Activated T-cell treated with anti-CD3 and anti-CD28 coated beads for 24 hours (primary cell): ENCODE measurements at regions not wholly inside any gene's neighbourhood (a gene's known extent, or its start where the extent isn't known, plus 50 kb on each side); places are given as distances from the start of the nearest gene placed in this dataset.

Experiments
- DNase-seq: peaks from one replicate; pipeline ENCODE4 v3.0.0-alpha.2; 2020; ENCODE audit warnings: low read depth

DNA sequence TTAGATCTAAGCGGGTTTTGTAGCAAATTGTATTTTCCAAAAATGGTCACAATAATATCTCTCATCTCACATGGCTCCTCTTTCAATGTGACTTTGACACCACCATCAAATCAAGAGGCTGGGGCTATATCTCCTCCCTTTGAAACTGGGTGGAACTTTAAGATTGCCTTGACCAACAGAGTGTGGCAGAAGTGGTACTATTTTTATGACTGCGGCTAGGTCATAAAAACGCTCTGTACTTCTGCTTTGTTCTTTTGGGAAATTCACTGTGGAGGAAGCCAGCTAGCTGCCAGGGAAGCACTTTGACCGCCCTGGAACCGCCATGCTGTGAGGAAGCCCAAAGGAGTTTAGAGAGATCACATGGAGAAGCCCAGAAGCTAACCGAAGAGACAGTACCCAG, 50.7 kb upstream of the ACOT11 start:
- DNase-seq: no peak

DNA sequence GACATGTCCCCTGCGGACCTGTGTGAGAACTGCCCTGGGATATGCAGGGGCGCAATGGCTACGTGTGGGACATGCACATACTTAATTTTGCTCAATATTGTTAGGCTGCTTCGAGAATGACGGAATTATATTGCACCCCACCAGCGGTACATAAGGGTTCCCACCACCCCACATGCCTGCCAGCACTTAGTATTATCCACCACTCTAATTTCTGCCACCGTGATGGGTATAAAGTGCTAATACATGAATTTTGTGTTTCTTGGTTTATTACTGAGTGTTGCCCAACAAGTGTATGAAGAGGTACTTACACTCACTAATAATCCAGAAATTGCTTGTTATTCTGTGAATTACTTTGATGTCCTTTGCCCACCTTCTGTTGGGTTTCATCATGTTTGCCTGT, 52.1 kb upstream of the ACOT11 start:
- DNase-seq: no peak

DNA sequence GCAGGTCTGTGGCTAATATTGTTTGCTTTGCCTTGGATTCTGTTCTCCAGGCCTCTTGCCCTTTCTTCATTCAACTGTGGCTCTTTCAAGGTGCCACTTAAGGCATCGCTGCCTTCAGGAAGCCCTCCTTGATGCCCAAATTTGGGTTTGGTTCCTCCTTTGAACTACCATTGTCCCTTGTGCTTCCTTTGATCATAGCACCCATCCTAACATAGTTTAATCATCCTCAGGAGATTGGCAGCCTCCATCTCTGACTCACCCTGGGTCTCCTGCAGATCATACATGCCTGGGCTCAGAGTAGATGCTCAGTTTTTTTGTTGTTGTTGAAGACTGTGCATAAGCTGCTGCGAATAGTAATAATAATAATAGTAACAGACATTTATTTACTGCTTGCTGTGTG, 54.4 kb upstream of the ACOT11 start:
- DNase-seq: no peak

DNA sequence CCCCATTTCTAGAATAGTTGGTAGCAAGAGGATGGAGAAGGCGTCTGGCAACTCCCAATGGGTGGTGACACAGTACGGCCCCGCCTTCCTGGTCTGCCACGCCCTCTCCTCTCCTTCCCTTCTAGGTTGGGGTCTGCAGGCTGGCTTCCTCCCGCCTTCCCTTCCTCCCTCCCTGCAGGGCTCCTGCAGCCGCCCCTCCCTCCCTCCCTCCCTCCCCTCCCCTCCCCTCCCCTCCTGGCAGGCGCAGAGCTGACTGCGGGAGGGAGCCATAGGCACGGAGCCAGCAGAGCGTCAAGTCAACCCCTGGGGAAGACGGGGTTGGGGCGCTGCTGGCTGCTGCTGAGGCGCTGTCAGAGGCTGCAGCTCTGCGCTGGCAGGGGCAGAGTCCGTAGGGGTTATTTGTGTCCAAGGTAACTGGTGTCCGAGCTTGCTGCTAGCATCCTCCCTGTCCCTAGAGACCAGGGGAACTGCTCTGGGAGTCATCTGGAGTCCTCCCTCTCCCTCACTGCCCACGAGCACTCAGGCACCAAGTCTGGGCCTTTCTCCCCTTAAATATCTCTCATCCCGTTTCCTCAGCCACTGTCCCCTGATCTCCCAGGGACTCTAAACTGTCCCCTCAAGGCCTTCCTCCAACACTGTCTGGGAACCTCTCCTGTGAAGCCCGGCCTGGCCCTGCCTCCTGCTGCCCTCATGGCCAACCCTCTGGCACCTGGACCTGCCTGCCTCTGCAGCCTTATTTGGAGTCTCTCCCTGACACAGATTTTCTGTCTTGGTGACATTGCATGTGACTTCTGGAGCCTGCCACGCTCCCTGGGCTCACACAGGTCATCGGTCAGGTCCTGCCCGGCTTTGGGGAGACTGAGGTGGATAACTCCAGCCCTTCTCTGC, 57.4 kb upstream of the ACOT11 start:
- no peak for DNase-seq

DNA sequence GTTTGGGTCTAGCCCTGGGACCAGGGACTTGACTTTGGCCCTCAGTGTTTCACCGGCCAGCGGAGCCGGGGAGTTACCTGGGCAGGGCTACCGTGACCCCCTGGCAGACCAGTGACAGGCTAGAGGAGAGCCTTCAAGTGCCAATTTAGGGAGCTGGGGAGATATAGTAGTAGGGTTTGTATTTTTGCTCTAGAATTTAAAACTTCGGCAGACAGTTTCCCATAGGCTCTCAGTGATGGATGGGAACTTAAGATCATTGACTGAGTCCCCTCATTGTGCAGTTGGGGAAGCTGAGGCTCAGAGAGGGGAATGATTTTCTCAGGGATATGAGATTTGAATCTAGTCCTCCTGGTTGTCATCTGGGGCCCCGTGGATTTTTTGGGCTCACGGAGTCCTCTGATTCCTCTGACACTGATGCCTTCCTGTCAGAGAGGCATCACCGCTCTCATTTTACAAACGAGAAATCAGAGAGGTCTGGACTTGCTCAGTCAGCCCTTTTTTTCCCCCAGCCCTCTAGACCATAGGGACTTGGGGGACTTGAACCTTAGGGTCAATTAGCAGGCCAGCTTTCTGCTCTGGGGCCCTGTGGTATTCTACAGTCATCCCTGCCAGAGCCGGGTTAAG, 58.3 kb upstream of the ACOT11 start:
- DNase-seq: no peak

DNA sequence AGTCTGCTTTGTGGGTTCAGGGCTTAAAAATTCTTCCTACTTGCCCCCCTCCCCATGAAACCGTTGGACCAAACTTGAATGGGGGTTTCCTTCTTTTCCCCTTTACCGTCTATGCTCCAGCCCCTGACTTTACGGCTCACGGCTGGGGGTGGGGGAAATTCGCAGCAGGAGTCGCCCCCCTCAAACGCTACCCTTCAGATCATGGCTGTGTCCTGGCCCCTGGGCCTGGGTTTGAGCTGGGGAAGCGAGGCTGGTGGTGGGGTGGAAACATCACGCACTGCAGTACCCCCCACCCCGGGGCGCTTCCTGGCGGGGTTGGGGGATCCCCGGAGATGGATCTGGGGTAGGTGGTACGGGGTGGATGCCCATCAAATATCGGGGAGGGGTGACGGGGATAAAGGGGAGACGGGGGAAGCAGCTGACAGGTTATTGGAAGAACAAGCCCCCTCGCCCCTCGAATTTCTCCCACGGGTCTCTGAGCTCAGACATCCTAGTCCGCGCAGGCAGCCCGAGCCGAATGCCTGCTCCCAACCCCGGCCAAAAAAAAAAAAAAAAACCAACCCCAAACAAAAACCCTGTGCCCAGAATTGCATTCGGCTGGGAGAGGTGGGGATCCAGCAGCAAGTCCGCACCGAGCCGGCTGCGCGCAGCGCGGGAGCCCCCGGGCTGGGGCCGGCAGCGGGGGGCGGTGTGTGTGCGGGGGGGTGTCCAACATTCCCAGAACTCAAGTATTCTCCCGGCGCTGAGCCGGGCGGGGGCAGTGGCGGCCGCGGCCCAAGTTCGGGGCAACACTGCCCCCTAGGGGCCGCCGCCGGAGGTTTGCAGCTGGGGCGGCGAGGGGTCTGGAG, 59.0 kb upstream of the ACOT11 start:
- peak; percentile 56 for DNase-seq

DNA sequence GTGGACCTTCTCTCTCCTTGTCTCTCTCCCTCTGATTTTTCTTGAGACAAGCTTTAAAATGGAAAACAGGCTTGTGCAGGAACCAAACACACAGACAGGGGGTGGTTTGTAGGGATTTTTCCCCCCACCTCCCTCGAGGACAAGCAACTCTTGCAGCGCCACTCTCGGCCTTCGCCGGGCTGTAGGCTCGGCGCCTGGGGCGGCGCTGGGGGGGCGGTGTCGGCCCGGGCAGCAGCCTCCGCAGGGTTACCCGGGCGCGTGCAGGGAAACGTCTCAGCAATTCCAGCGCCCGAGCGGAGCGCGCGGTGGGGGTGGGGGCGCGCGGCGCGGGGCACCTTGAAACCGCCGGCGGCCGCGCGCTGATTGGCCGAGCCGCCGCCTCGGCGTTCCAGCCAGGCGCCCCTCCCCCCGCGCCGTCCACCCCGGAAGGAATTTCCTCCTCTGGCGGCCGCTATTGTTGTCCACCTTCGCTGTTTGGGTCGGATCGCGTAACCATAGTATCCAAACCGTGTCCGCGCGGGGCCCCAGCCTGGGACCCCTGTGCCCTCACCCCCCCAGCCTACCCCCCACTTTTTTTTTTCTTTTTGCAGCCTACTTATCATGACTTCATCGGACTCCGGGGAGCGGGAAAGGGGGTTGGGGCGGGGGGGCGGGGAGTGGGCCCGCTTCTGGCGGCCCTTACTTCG, 59.8 kb upstream of the ACOT11 start:
- DNase-seq: peak; percentile 69

DNA sequence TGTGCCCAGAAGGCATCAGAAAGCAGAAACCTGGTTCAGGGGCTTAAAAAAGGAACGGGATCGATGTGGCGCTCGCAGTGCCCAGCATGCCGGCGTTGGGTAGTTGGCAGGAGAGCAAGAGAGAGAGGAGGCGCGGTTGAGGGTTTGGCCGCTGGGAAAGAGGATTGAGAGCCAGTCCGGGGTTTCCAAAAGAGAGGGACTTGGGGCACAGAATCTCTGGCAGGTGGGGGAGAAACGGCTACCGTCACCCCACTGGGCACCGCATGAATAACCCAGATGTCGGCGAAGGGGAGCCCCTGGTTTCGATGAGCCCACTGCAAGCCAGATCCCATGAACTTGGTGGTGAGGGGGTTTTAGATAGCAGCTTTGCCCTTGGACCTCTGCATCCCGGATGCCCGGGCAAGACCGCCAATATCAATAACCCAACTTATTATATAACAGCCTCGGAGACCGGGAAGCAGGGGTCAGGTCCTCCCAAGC, 60.4 kb upstream of the ACOT11 start:
- no peak for DNase-seq

DNA sequence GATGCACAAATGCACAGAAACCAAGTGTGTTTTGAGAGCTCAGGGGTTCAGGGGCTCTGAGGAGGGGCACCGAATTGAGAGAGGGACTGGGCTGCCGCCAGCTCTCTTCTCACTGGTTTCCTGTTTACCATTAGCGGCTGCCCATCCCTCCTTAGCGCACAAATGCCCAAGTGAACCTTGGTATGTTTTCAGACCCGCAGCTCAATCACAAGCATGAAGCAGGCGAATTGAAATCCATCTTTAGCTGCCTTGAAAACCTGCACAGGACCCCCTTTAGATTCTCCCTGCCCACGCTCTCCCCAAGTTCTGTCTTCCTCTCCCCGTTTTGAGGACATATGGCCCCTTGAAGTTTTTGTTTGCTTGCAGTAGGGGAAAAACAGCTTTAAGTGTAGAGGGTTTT, 61.1 kb upstream of the ACOT11 start:
- DNase-seq: no peak

DNA sequence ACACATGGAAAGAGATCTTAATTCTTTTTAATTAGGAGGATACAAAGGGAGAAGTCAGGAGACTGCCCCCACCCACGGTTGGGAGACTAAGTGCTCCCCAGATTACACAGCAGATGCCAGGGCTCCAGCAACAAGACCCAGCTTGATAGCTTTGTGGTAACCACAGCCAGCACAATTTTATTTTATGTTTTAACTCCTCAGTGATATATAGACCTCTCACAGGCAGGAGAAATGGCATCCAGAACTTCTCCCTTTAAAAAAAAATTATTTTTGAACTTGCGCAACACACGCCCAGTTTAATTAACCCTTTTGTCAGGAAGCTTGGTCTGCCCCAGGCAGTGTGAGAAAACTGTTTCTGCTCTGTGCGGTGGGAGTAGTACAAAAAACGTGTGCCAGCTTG, 62.6 kb upstream of the ACOT11 start:
- no peak for DNase-seq

DNA sequence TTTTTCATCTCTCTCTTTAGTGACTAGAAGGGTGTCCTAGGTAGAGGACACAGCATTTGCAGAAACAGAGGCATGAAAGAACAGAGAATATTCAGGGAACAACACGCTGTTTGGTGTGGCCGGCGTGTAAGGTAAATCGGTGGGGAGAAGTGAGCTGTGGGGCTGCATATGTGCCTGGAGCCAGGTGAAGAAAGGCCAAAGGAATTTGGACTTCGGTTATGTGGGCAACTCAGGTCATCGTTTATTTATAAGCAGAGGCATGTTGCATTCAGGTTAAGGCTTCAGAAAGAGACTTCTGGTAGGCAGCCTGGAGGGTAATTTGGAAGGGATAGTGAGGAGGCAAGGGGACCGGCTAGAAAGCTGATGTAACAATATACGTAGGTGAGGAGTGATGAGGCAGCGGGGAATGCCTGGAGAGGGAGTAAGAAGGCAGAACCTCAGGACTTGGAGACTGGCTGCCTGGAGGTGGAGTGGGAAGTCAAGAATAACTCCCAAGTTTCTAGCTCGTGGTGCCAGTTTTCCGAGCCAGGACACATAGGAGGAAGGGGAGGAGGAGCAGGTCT, 64.1 kb upstream of the ACOT11 start:
- no peak for DNase-seq

DNA sequence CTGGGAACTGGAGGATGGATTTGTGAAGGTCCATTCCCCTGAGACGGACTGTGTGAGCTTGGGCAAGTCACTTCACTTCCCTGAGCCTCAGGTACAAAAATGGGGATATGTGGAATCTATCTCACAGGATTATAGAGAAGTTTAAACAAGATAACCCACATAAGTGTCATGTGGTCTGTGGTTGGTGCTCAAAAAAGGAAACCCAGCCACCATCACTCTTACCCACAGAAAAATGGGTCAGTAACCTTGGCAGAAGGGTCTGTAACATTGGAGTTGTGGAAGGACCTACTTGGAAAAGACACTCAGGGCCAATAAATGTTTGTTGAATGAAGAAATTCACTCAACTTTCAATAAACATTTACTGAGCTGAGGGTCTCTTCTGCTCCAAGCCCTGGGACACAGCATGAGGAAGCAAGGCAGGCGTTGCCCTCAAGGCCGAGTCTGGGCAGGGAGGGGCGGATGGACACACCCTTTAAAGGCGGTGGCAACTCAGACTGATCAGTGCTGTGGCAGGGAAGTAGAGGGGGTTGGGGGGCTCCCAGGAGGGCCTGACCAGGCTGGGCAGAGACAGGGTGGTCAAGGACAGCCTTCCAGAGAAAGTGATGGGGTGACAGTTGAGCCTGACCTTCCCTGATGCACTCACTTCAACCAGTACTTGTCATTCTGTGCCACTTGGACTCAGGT, 66.7 kb upstream of the ACOT11 start:
- DNase-seq: no peak

DNA sequence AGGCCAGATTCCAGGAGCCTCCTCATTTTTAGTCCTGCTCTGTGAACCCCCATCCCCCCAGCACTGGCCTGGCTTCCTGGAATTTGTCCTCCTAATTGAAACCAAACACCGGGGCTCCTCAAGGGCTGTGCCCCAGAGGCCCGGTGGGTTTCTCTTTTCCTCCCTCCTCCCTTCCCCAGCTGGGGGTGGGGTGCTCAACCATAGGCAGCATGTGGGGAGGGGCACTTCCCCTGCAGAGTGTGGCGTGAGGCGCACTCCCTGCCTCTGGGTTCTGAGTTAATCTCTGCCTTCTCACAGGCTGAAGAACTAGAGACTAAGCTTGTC, 67.5 kb upstream of the ACOT11 start:
- DNase-seq: no peak

DNA sequence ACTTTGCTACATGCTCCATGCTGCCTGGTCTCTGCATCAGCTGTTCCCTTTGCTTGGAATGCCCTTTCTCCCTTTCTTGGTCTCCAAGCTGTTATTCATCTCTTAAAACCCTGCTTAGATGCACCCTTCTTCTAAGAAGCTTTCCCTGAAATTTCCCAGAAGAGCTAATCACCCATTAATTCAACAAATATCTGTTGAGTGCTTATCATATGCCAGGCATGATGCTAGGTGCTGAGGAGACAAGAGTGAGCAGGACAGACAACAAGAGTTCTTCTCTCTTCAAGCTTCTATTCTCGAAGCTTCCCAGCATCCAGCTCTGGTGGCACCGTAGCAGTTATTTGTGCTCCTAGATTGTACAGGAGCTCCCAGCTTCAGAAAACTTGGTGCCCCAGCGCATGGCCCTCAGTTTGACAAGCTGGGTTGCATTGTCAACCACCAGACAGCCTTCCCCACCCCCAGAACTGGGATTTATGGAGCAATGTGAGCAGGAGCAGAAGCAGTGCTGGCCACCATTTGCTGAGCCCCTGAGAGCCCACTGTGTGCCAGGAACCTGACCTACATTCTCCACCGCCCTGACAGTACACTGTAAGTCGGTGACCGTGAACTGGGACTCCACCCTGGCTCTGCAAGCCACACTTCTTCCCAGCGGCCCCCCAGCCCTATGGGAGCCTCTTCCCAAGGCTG, 68.0 kb upstream of the ACOT11 start:
- DNase-seq: no peak

DNA sequence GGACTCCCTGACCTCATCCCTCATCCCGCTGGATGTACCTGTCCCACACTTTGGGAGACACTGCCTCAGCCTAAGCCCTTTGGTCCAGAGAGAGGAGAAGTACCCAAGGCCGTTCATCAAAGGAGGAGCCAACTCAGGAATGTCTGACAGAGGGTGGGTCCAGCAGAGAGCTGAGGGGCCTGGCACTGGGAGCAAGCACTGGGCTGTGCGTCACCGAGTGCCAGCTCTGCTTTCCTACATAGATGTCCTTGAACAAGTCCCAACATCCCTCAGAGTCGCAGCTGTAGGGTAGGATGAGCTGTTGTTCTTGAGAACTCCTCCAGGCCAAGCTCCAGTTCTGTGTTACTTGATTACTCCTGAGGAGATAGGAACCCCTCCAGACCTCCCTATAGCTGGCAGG, 68.8 kb upstream of the ACOT11 start:
- DNase-seq: no peak

DNA sequence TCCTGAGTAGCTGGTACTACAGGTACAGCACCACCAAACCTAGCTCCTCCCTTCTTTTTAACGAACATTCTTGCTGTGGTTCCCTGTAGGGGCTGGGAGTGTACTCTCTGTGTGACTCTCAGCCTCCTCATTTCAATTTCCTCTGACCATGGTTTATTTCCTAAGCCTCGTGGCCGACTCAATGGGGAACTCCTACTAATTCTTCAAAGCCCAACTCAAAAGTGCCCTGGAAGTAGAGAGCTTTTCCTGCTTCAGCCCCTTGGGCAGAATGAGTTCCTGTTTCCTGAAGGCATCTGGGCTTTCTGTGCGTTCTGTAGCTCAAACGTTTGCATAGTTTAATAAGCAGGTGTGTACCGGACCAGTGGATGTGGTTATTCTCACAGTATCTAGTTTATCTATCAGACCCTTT, 70.9 kb upstream of the ACOT11 start:
- DNase-seq: no peak

DNA sequence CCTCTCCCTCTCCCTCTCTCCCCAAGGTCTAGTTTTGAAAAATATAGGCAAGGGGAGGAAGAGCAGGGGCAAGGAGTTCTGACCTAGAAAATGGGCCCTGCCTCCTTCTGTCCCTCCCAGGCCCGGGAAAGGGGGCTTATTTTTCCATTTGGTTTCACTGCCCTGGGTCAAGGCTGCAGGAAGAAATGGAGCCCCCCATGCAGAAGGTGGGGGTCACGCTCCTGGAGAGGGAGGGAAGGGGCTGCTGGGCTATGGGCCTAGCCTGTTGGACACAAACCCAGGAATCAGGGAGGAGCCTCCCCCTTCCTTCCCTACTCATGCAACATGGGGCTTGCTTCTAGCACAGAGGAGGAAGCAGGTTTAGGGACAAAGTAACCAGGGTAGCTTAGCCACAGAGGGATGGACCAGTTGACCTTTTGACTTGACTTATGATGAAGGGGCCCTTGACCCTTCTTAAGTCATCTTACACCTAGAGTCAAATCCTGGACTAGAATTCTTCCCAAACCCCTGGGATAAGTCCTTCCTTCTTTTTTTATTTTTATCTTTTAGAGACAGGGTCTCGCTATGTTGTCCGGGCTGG, 70.4 kb upstream of the SSBP3 start:
- DNase-seq: no peak

DNA sequence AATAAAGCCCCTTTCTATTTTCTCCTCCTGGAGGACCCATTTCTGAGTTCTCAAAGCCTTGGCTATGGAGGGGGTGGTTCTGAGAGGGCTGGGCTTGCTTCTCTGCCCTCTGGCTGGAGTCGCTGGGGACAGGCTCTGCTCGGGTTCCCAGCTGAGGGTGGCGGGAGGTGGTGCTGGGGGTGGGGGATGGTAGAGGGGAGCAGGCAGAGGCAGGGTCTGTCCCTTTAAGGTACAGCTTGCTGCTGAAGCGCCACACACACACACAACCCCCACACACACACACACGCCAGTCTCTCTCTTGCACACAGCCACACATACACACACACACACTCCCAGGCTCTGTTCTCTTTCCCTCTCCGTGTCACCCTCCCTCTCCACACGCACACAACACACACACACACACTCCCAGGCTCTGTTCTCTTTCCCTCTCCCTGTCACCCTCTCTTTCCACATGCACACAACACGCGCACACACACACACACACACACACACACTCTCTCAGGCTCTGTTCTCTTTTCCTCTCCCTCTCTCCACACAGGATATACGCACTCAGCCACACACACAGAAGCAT, 69.8 kb upstream of the SSBP3 start:
- no peak for DNase-seq

DNA sequence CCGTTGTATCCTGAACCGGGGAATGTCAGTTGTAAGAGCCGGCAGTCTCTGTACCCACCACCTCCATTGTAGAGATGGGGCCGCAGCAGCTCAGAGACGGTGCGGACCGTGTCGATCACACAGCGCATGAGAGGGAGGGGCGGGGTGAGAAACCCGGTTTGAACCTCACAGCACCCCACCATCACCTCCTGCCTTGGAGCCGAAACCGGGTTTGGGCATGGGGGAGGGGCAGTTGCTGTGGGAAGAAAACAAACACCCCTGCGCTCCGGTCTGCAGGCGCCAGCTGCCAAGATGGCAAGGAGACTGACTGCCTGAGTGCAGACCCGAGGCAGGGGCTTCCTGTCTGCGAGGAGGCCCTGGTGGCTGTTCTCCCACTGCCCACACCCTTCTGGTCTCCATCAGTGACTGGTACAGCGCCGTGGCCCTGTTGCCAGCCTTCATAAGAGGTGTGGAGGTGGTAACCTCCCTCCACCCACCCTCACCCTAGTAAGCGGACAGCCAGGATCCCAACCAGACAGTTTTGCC, 69.2 kb upstream of the SSBP3 start:
- DNase-seq: no peak
